Lower leg skin (tissue), 3 donors: ENCODE measurements at regions not wholly inside any gene's neighbourhood (a gene's known extent, or its start where the extent isn't known, plus 50 kb on each side); places are given as distances from the start of the nearest gene placed in this dataset.

Experiments used
- CTCF ChIP-seq, 3 donors: fragments of 450-650 bp; IDR thresholded peaks; one replicate each; pipeline ENCODE4 v1.5.1; 2016; ENCODE audit warnings: antibody characterized with exemption in 3 of 3, mild to moderate bottlenecking in 3 of 3, moderate library complexity in 2 of 3
- POLR2A ChIP-seq, 2 donors: fragments of 450-650 bp; IDR thresholded peaks; one replicate each; pipeline ENCODE4 v1.6.1; 2016 to 2017; ENCODE audit warnings: antibody characterized with exemption in 2 of 2, mild to moderate bottlenecking in 1 of 2, moderate library complexity in 1 of 2

- TF ChIP-seq CTCF (IDR thresholded peaks at IDR 0.05) (no peak), POLR2A (IDR thresholded peaks at IDR 0.05) (no peak)
Measured at GRCh38 chr3:70476174-70476573, 163.7 kb upstream of the MDFIC2 start.
